B cell (primary cell): ENCODE measurements at regions not wholly inside any gene's neighbourhood (a gene's known extent, or its start where the extent isn't known, plus 50 kb on each side); places are given as distances from the start of the nearest gene placed in this dataset.

Source experiments
- ATAC-seq: fragments of 200-7000 bp; cut with Tn5 transposase; one replicate; pipeline ENCODE4 v1.10.0; 2021; ENCODE audit warnings: low read depth, mild to moderate bottlenecking, moderate number of reproducible peaks, moderate library complexity
- CTCF ChIA-PET: fragments of 350-600 bp; sonication (Branson Sonifier 250); formaldehyde crosslinking; loops from one replicate; lab custom pipeline; 2021; ENCODE audit warnings: antibody characterized with exemption, inconsistent platforms; lab: Charles Lee
- POLR2A ChIA-PET: fragments of 350-600 bp; sonication (Branson Sonifier 250); formaldehyde crosslinking; loops from one replicate; lab custom pipeline; 2021; ENCODE audit warnings: antibody characterized with exemption; lab: Charles Lee
- DNase-seq: peaks from one replicate; pipeline ENCODE4 v3.0.0; 2013
- H2AFZ ChIP-seq: 2 replicates; pipeline ENCODE4 v1.6.1; 2012; ENCODE audit warnings: mild to moderate bottlenecking, low read depth, low read length; ENCODE audit not compliant: insufficient read depth, poor library complexity, severe bottlenecking
- H3K27ac ChIP-seq, 2 donors: 1 replicate in 1 of 2; 2 replicates in 1 of 2; pipeline ENCODE4 v1.5.1; 2012 to 2013; ENCODE audit warnings: low read length in 2 of 2, mild to moderate bottlenecking in 2 of 2, moderate library complexity in 1 of 2
- H3K27me3 ChIP-seq, 4 experiments: fragments of 200-600 bp in 1 of 4; sonication (generic) in 1 of 4; replicated peaks in 1 of 4; 1 replicate in 2 of 4; 2 replicates in 2 of 4; pipeline versions ENCODE4 v1.6.1 to v1.7.0; 2013 to 2016; ENCODE audit warnings: low read length in 3 of 4, mild to moderate bottlenecking in 2 of 4, mixed read lengths in 1 of 4, moderate library complexity in 1 of 4; ENCODE audit not compliant: insufficient read depth in 4 of 4, control insufficient read depth in 3 of 4; ENCODE audit errors: control extremely low read depth in 1 of 4
- H3K36me3 ChIP-seq, 2 experiments: replicated peaks in 1 of 2; 1 replicate in 1 of 2; 2 replicates in 1 of 2; pipeline versions ENCODE4 v1.6.1 to v1.7.1; 2013; ENCODE audit warnings: low read length in 1 of 2; ENCODE audit not compliant: insufficient read depth in 2 of 2, control insufficient read depth in 1 of 2; ENCODE audit errors: control extremely low read depth in 1 of 2, extremely low read depth in 1 of 2
- H3K4me1 ChIP-seq, 2 donors: fragments of 200-600 bp in 1 of 2; sonication (generic) in 1 of 2; 1 replicate in 1 of 2; 2 replicates in 1 of 2; pipeline versions ENCODE4 v1.5.1 to v1.6.1; 2013 to 2017; ENCODE audit warnings: low read length in 2 of 2; ENCODE audit not compliant: control insufficient read depth in 2 of 2, insufficient read depth in 2 of 2
- H3K4me2 ChIP-seq: replicated peaks from 2 replicates; pipeline ENCODE3; 2012; ENCODE audit warnings: mild to moderate bottlenecking, low read depth, low read length; ENCODE audit not compliant: poor library complexity, severe bottlenecking
- H3K4me3 ChIP-seq, 5 experiments: fragments of 200-600 bp in 1 of 5; sonication (generic) in 1 of 5; 1 replicate in 3 of 5; 2 replicates in 2 of 5; pipeline versions ENCODE4 v1.5.1 to v1.7.0; 2011 to 2016; ENCODE audit warnings: low read length in 4 of 5, mild to moderate bottlenecking in 4 of 5, low read depth in 2 of 5, control low read depth in 1 of 5, moderate library complexity in 1 of 5; ENCODE audit not compliant: insufficient read depth in 1 of 5; ENCODE audit errors: control extremely low read depth in 1 of 5, extremely low read depth in 1 of 5
- H3K79me2 ChIP-seq: fragments of 200-600 bp; sonication (generic); one replicate; pipeline ENCODE4 v1.6.0; 2016; ENCODE audit warnings: low read length; ENCODE audit not compliant: control insufficient read depth, insufficient read depth
- H3K9ac ChIP-seq: fragments of 200-600 bp; sonication (generic); 2 replicates; pipeline ENCODE4 v1.6.1; 2017; ENCODE audit warnings: mild to moderate bottlenecking, low read length, moderate library complexity
- H3K9me3 ChIP-seq, 3 donors: one replicate each; pipeline versions ENCODE4 v1.6.1 to v1.7.1; 2013; ENCODE audit warnings: low read length in 2 of 3; ENCODE audit not compliant: control insufficient read depth in 2 of 3, insufficient read depth in 1 of 3; ENCODE audit errors: control extremely low read depth in 1 of 3
- H4K20me1 ChIP-seq: 2 replicates; pipeline ENCODE4 v1.6.0; 2012; ENCODE audit warnings: mild to moderate bottlenecking, low read length; ENCODE audit not compliant: insufficient read depth, control insufficient read depth, poor library complexity, severe bottlenecking
- H3K27ac Mint-ChIP-seq: one replicate; pipeline ENCODE4 v1.8.0; 2021; ENCODE audit warnings: mixed read lengths
- H3K27me3 Mint-ChIP-seq: one replicate; pipeline ENCODE4 v1.8.0; 2021; ENCODE audit warnings: mixed read lengths
- H3K4me1 Mint-ChIP-seq: one replicate; pipeline ENCODE4 v1.8.0; 2021; ENCODE audit warnings: mixed read lengths
- H3K4me3 Mint-ChIP-seq: one replicate; pipeline ENCODE4 v1.8.0; 2021; ENCODE audit warnings: mixed read lengths
- H3K9me3 Mint-ChIP-seq: one replicate; pipeline ENCODE4 v1.8.0; 2022; ENCODE audit warnings: mixed read lengths; ENCODE audit not compliant: insufficient read depth
- CTCF ChIP-seq: fragments of 200-600 bp; IDR thresholded peaks from one replicate; pipeline ENCODE4 v1.8.0; 2022; ENCODE audit warnings: antibody characterized with exemption, mild to moderate bottlenecking
- EZH2 ChIP-seq: IDR thresholded peaks from 2 replicates; pipeline ENCODE4 v1.6.1; 2012; ENCODE audit warnings: borderline replicate concordance, low read depth, mild to moderate bottlenecking, moderate library complexity, low read length; ENCODE audit not compliant: insufficient read depth, poor library complexity, severe bottlenecking
- WGBS: methylation state at CpG from one replicate; pipeline ENCODE4 v1.1.5; 2013; ENCODE audit warnings: missing lambda C conversion rate; ENCODE audit not compliant: insufficient coverage; 5-methylcytosine and 5-hydroxymethylcytosine counted together
- intact Hi-C: fragments of 100-400 bp; cut with micrococcal nuclease; formaldehyde crosslinking; loops from one replicate; pipeline ENCODE4 v1.10.0; 2022

DNA sequence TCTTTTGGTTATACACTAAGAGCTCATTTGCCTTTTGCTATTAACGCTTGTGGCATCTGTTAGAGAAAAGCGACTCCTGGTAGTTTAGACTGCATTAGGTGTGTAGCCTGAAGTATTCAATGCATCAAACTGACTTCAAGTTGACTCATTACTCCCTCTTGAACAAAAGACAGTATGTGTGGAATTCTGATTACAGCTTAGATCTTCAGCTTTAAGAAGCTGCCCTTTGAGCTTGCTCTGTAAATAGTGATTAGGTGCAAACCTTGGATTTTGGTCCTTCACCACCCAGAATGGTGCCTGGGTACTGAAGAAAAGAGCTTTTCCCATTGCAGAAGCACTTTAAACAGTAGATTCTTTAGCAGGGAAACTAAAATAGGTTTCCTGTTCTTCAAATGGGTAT, 62.1 kb downstream of the FAT3 start:
- POLR2A ChIA-PET, result no interaction called here
- no peak overlapping the region for H3K4me3 Mint-ChIP-seq
- no CpG with 5 or more reads among the region's 2 CpGs for WGBS
- H3K27me3 ChIP-seq, result no peaks in the 10 kb centered on the region
- H3K4me3 ChIP-seq, result no peak overlapping the region
- H2AFZ ChIP-seq, result no peak overlapping the region
- no peaks in the 10 kb centered on the region for H3K27me3 Mint-ChIP-seq
- H3K27ac Mint-ChIP-seq, result no peak overlapping the region
- no peak overlapping the region for H3K27ac ChIP-seq
- H3K4me1 Mint-ChIP-seq, result no peaks in the 10 kb centered on the region
- H3K9me3 Mint-ChIP-seq, result no peaks in the 10 kb centered on the region
- intact Hi-C loops, result no loop called here
- CTCF ChIA-PET, result no interaction called here
- ATAC-seq, result no peak
- H4K20me1 ChIP-seq, result no peaks in the 10 kb centered on the region
- no peak for TF ChIP-seq CTCF
- TF ChIP-seq EZH2, result no peak
- H3K9me3 ChIP-seq, result no peaks in the 10 kb centered on the region
- H3K36me3 ChIP-seq, result no peaks in the 10 kb centered on the region
- H3K9ac ChIP-seq, result no peak overlapping the region
- no peaks in the 10 kb centered on the region for H3K79me2 ChIP-seq
- DNase-seq, result no peak
- H3K4me2 ChIP-seq, result no peak overlapping the region
- H3K4me1 ChIP-seq, result no peaks in the 10 kb centered on the region

- TF ChIP-seq EZH2, result no peak
- no peak for TF ChIP-seq CTCF
- ATAC-seq, result no peak
- WGBS, result 78% methylated on average over 3 of the region's 8 CpGs
Observed at GRCh38 chr11:92295175-92296137, 70.8 kb downstream of the FAT3 start.

More at GRCh38 chr11:92295175-92296137, 70.8 kb downstream of the FAT3 start:
- CTCF ChIA-PET, result no interaction called here
- H3K27ac Mint-ChIP-seq, result no peak overlapping the region
- Histone ChIP-seq H3K27me3 (no peaks in the 10 kb centered on the region), H4K20me1 (no peaks in the 10 kb centered on the region), H3K36me3 (no peaks in the 10 kb centered on the region), H3K27ac (no peak overlapping the region), H3K79me2 (no peaks in the 10 kb centered on the region), H3K9me3 (no peaks in the 10 kb centered on the region), H3K4me1 (no peaks in the 10 kb centered on the region), H3K4me2 (no peak overlapping the region), H3K4me3 (no peak overlapping the region), H2AFZ (no peak overlapping the region), H3K9ac (no peak overlapping the region)
- POLR2A ChIA-PET, result no interaction called here
- no peaks in the 10 kb centered on the region for H3K4me1 Mint-ChIP-seq
- no peak overlapping the region for H3K4me3 Mint-ChIP-seq
- no peak for DNase-seq
- intact Hi-C loops, result no loop called here
- no peaks in the 10 kb centered on the region for H3K27me3 Mint-ChIP-seq
- H3K9me3 Mint-ChIP-seq, result no peaks in the 10 kb centered on the region
